GM23338 (cell line): ENCODE measurements at regions not wholly inside any gene's neighbourhood (a gene's known extent, or its start where the extent isn't known, plus 50 kb on each side); places are given as distances from the start of the nearest gene placed in this dataset.

ENCODE experiments used
- CREB1 ChIP-seq: fragments of 250-450 bp; sonication (Bioruptor Pico); IDR thresholded peaks from 2 replicates; pipeline ENCODE4 v1.5.0; 2020; ENCODE audit warnings: low read depth, mild to moderate bottlenecking, moderate library complexity
- CTCF ChIP-seq, 2 experiments: fragments of 200-600 bp in 1 of 2; sonication (generic) in 1 of 2; conservative IDR thresholded peaks; 2 replicates each; pipeline versions ENCODE4 v1.5.1 to v1.6.1; 2016 to 2017; ENCODE audit warnings: antibody characterized with exemption in 2 of 2, low read depth in 2 of 2, mild to moderate bottlenecking in 2 of 2, moderate library complexity in 1 of 2
- EZH2 ChIP-seq: fragments of 200-600 bp; sonication (generic); IDR thresholded peaks from one replicate; pipeline ENCODE4 v1.8.0; 2017; ENCODE audit warnings: antibody characterized with exemption, mild to moderate bottlenecking, low read depth; ENCODE audit not compliant: unreplicated experiment
- EZH2phosphoT487 ChIP-seq: fragments of 200-600 bp; sonication (generic); IDR thresholded peaks from one replicate; pipeline ENCODE4 v1.8.1; 2018; ENCODE audit warnings: antibody characterized with exemption; ENCODE audit not compliant: unreplicated experiment
- JUNB ChIP-seq: IDR thresholded peaks from one replicate; pipeline ENCODE4 v1.6.1; 2016; ENCODE audit warnings: antibody characterized with exemption; ENCODE audit not compliant: unreplicated experiment
- NANOG ChIP-seq: IDR thresholded peaks from 2 replicates; pipeline ENCODE4 v1.6.1; 2016; ENCODE audit warnings: antibody characterized with exemption, borderline replicate concordance
- POLR2AphosphoS5 ChIP-seq: IDR thresholded peaks from 2 replicates; pipeline ENCODE4 v1.6.1; 2016; ENCODE audit warnings: antibody characterized with exemption, low read depth
- ZNF114 ChIP-seq: fragments of 250-450 bp; sonication (Bioruptor Pico); IDR thresholded peaks from 2 replicates; pipeline ENCODE4 v1.5.0; 2020; ENCODE audit warnings: mild to moderate bottlenecking, moderate library complexity
- ZNF331 ChIP-seq: fragments of 250-450 bp; sonication (Bioruptor Pico); IDR thresholded peaks from 2 replicates; pipeline ENCODE4 v1.5.0; 2020; ENCODE audit warnings: low read depth, mild to moderate bottlenecking, moderate library complexity
- ZNF462 ChIP-seq: fragments of 250-450 bp; sonication (Bioruptor Pico); IDR thresholded peaks from 2 replicates; pipeline ENCODE4 v1.5.0; 2020; ENCODE audit warnings: mild to moderate bottlenecking, moderate library complexity
- TF ChIP-seq, protein P1 (sequence below): IDR thresholded peaks from 2 replicates; pipeline ENCODE4 v1.6.1; 2016; ENCODE audit warnings: antibody characterized with exemption
- TF ChIP-seq, protein P2 (sequence below): IDR thresholded peaks from one replicate; pipeline ENCODE4 v1.6.1; 2018; ENCODE audit warnings: antibody characterized with exemption; ENCODE audit not compliant: unreplicated experiment

GRCh38 chr4:148795156-148795864, 353.1 kb upstream of the NR3C2 start:
- no peak for TF ChIP-seq CREB1
- no peak for TF ChIP-seq POLR2AphosphoS5
- no peak for TF ChIP-seq CTCF (conservative IDR thresholded peaks at IDR 0.05; ENCODE audit: low read depth in 2 of 2)
- TF ChIP-seq EZH2 = no peak
- TF ChIP-seq, protein P1, sequence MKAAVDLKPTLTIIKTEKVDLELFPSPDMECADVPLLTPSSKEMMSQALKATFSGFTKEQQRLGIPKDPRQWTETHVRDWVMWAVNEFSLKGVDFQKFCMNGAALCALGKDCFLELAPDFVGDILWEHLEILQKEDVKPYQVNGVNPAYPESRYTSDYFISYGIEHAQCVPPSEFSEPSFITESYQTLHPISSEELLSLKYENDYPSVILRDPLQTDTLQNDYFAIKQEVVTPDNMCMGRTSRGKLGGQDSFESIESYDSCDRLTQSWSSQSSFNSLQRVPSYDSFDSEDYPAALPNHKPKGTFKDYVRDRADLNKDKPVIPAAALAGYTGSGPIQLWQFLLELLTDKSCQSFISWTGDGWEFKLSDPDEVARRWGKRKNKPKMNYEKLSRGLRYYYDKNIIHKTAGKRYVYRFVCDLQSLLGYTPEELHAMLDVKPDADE = no peak
- TF ChIP-seq, protein P2, sequence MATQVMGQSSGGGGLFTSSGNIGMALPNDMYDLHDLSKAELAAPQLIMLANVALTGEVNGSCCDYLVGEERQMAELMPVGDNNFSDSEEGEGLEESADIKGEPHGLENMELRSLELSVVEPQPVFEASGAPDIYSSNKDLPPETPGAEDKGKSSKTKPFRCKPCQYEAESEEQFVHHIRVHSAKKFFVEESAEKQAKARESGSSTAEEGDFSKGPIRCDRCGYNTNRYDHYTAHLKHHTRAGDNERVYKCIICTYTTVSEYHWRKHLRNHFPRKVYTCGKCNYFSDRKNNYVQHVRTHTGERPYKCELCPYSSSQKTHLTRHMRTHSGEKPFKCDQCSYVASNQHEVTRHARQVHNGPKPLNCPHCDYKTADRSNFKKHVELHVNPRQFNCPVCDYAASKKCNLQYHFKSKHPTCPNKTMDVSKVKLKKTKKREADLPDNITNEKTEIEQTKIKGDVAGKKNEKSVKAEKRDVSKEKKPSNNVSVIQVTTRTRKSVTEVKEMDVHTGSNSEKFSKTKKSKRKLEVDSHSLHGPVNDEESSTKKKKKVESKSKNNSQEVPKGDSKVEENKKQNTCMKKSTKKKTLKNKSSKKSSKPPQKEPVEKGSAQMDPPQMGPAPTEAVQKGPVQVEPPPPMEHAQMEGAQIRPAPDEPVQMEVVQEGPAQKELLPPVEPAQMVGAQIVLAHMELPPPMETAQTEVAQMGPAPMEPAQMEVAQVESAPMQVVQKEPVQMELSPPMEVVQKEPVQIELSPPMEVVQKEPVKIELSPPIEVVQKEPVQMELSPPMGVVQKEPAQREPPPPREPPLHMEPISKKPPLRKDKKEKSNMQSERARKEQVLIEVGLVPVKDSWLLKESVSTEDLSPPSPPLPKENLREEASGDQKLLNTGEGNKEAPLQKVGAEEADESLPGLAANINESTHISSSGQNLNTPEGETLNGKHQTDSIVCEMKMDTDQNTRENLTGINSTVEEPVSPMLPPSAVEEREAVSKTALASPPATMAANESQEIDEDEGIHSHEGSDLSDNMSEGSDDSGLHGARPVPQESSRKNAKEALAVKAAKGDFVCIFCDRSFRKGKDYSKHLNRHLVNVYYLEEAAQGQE = no peak
- no peak for TF ChIP-seq JUNB
- TF ChIP-seq EZH2phosphoT487 = no peak
- no peak for TF ChIP-seq ZNF331 (CRISPR knock-in tag)
- TF ChIP-seq ZNF462 (CRISPR knock-in tag) = peak; percentile 58; the same call in 1 of the 2 replicates
- no peak for TF ChIP-seq NANOG
- no peak for TF ChIP-seq ZNF114
